BE2C (cell line): ENCODE measurements at regions not wholly inside any gene's neighbourhood (a gene's known extent, or its start where the extent isn't known, plus 50 kb on each side); places are given as distances from the start of the nearest gene placed in this dataset.

Source experiments
- DNase-seq: peaks from one replicate; pipeline ENCODE4 v3.0.0-alpha.2; 2020
- H3K27me3 ChIP-seq: fragments of 250-450 bp; sonication (Bioruptor Pico); 2 replicates; pipeline ENCODE4 v1.5.1; 2020; ENCODE audit warnings: mild to moderate bottlenecking
- H3K36me3 ChIP-seq: fragments of 250-450 bp; sonication (Bioruptor Pico); 2 replicates; pipeline ENCODE4 v1.5.1; 2020; ENCODE audit warnings: mild to moderate bottlenecking
- H3K4me1 ChIP-seq: fragments of 250-450 bp; sonication (Bioruptor Pico); 2 replicates; pipeline ENCODE4 v1.5.1; 2020
- H3K4me3 ChIP-seq: 2 replicates; pipeline ENCODE4 v1.5.1; 2011; ENCODE audit warnings: low read depth, low read length
- H3K9me3 ChIP-seq: fragments of 250-450 bp; sonication (Bioruptor Pico); 2 replicates; pipeline ENCODE4 v1.5.1; 2020
- CTCF ChIP-seq: IDR thresholded peaks from 2 replicates; pipeline ENCODE4 v1.5.1; 2012; ENCODE audit warnings: mild to moderate bottlenecking, low read depth, low read length

DNA sequence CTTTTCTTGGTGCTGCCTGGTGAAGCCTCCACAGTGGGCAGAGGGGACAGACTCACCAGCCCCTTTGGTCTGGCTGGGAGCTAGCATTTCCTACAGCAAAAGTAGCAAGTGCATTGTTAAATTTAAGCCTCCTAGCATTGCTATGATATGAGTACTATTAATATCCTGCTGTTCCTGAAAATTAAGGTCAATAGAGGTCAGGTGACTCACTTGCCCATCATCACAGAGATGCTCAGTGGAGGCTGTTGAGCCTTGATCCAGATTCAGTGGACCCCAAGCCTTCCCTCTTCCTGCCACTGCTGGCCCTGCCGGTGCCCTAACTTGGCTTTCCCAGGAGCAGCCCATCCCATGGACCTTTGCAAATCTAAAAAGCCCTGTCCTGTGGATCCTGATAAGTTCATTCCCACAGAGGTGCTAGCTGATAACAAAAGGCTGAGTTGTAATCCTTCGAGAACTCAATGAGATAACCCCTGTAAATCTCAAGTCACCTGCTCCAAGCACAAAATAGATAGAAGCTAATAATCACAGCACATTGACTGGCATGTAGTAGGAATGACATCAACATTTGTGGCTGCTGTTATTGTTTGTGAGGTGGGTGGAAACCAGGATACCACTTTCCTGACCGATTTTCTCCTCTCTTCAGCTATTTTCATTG is 84.4 kb downstream of the THNSL2 start:
- Histone ChIP-seq H3K4me1 (no peaks in the 10 kb centered on the region), H3K9me3 (no peaks in the 10 kb centered on the region), H3K36me3 (no peaks in the 10 kb centered on the region), H3K4me3 (no peak overlapping the region), H3K27me3 (no peaks in the 10 kb centered on the region)
- DNase-seq = no peak
- no peak for TF ChIP-seq CTCF

DNA sequence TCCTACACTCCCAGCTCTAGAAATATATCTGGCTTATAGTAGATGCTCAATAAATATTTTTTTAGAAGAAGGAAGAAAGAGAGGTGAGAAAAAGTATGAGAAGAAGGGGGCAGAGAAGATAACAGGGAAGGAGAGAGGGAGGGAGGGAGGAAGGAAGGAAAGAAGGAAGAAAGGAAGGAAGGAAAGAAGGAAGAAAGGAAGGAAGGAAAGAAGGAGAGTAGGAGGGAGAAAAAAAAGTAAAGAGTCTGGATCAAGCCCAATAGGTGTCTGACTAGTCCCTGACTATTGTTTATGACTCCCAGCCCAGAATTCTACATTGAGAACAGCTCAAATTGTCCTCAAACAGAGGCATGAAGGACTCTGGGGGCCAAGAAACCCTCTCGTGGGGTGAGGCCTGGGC is 83.9 kb downstream of the THNSL2 start:
- TF ChIP-seq CTCF = no peak
- DNase-seq = no peak
- Histone ChIP-seq H3K9me3 (no peaks in the 10 kb centered on the region), H3K27me3 (no peaks in the 10 kb centered on the region), H3K4me3 (no peak overlapping the region), H3K4me1 (no peaks in the 10 kb centered on the region), H3K36me3 (no peaks in the 10 kb centered on the region)

DNA sequence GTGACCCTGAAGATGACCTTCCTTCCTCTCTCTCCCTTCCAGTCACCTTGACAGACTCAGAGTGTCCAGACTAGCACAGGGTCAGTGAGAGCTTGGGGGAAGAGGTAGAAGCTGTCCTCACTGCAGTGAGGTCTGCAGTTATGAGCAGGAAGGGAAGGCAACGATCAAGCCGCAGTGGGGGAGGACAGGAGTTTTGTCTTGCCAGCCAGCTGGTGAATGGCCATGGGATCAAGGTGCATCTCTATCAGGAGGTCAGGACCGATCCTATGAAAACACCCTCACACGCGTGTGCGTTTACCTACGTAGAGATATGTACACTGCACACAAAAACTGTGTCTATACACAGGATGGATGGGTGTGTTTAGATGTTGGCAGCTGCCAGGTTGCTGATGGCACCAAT is 83.2 kb downstream of the THNSL2 start:
- H3K9me3 ChIP-seq = no peaks in the 10 kb centered on the region
- H3K36me3 ChIP-seq = no peaks in the 10 kb centered on the region
- no peak overlapping the region for H3K4me3 ChIP-seq
- H3K27me3 ChIP-seq = no peaks in the 10 kb centered on the region
- no peak for TF ChIP-seq CTCF
- H3K4me1 ChIP-seq = no peaks in the 10 kb centered on the region
- DNase-seq = no peak

DNA sequence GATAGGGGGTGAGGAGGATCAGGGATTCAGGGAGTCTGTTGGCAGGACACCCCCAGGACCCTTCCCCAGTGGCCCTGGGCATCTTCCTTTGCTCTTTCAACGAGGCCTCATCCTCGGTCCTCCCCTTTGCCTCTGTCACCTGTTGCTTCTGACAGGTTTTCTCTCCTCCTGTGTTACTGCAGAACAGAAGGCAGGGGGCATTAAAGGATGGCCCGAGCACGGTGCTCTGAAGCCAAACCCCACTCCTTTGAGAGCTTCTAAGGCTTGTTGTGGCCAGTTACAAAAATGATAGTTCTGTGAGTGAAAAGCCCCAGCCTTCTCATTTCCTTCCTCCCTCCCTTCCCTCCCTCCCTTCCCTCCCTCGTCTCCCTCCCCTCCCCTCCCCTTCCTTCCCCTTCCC is 82.5 kb downstream of the THNSL2 start:
- no peak overlapping the region for H3K4me3 ChIP-seq
- no peak for DNase-seq
- TF ChIP-seq CTCF = no peak

DNA sequence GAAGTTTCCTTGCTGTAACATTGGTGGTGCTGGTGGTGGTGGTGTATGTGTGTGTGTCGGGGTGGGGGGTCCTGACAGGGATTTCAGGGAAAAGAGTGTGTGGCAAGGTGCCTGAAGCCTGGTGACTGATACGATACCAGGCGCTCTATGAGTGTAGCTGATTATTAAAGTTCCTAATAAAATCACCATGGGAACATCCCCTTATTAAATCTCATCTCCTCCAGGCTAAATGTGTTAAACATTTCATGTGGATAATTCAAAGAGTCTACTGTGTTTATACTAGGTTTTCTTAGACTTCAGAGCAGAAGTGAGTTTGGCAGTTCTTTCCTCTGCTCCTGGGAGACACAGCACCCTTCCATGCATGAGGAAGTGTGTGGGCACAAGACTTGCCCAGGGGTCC is 82.0 kb downstream of the THNSL2 start:
- Histone ChIP-seq H3K36me3 (no peaks in the 10 kb centered on the region), H3K4me1 (no peaks in the 10 kb centered on the region), H3K9me3 (no peaks in the 10 kb centered on the region), H3K27me3 (no peaks in the 10 kb centered on the region), H3K4me3 (no peak overlapping the region)
- no peak for TF ChIP-seq CTCF
- DNase-seq = no peak

More for the DNA sequence above, 82.5 kb downstream of the THNSL2 start:
- H3K27me3 ChIP-seq = no peaks in the 10 kb centered on the region
- no peaks in the 10 kb centered on the region for H3K4me1 ChIP-seq
- H3K9me3 ChIP-seq = no peaks in the 10 kb centered on the region
- H3K36me3 ChIP-seq = no peaks in the 10 kb centered on the region

GRCh38 chr2:88250404-88250803 is 80.3 kb downstream of the THNSL2 start:
- Histone ChIP-seq H3K27me3 (no peaks in the 10 kb centered on the region), H3K9me3 (no peaks in the 10 kb centered on the region), H3K36me3 (no peaks in the 10 kb centered on the region), H3K4me3 (no peak overlapping the region), H3K4me1 (no peaks in the 10 kb centered on the region)
- DNase-seq = no peak
- no peak for TF ChIP-seq CTCF
